Skin epidermis (tissue), 12 donors: ENCODE measurements at regions not wholly inside any gene's neighbourhood (a gene's known extent, or its start where the extent isn't known, plus 50 kb on each side); places are given as distances from the start of the nearest gene placed in this dataset.

Experiments used
- H3K27ac ChIP-seq, 21 experiments: fragments of 200-600 bp; sonication (generic) in 11 of 21; one replicate each; pipeline ENCODE4 v1.5.0; 2020; ENCODE audit warnings: mild to moderate bottlenecking in 3 of 21, inconsistent platforms in 2 of 21, moderate library complexity in 2 of 21
- H3K4me3 ChIP-seq, 7 experiments: fragments of 200-600 bp; sonication (generic) in 2 of 7; one replicate each; pipeline ENCODE4 v1.5.0; 2020; ENCODE audit warnings: inconsistent platforms in 2 of 7, mild to moderate bottlenecking in 2 of 7, moderate library complexity in 1 of 7

DNA sequence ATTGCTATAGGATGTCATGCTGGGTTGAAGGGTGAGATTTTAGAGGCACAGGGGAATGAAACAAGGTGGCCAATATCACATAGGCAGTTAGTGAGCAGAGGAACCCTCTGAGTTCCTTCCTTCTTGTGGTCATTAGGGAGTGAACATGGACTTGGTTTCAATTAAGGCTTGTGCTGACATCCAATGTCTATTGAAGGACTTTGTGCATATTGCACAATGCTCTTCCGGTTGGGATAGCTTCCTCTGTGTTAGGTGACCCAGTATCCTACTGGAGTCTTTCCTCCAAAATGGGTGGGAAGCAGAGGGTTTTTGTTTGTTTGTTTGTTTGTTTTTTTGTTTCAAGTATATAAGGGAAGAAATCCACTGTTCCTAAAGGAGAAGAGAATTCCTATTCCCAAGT, 98.5 kb downstream of the HDGFL1 start:
- no peak overlapping the region for H3K27ac ChIP-seq
- H3K4me3 ChIP-seq = no peak overlapping the region

DNA sequence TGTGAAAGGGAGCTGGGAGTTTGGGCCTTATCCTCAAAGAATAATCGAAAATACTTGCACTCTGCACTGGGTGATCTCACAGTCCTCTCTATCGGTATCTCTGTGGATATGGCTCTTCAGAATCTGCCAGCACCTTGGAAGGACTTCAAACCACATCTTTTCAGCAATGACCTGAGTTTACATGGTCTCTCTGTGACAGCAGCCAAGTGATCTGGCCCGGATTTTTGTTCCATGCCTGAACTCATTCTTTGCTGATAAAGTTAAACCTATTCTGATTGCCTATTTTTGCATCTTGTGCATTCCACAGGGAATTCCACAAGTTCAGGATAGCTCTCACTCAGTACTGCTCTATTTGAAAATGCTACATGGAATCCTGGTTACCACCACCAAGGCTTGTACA, 98.9 kb downstream of the HDGFL1 start:
- Histone ChIP-seq H3K27ac (no peak overlapping the region), H3K4me3 (no peak overlapping the region)

DNA sequence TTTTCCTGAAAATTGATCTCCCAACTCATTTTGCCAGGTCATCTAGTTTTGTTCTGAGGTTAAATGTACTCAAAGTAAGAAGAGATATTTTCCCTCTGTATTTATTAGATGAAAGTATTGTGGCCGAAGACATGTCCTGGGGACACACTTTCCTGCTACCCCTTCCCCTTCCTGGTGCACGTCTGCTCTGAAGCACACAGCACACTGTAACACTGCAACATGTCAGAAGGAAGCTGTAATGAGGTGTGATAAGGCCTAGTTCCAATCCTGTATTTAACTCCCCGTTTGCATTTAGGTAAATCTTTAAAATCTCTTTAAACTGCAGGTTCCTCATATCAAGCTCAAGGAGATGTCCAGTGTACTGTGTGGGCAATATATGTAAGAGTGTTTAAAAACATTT, 99.4 kb downstream of the HDGFL1 start:
- no peak overlapping the region for H3K4me3 ChIP-seq
- H3K27ac ChIP-seq = no peak overlapping the region

DNA sequence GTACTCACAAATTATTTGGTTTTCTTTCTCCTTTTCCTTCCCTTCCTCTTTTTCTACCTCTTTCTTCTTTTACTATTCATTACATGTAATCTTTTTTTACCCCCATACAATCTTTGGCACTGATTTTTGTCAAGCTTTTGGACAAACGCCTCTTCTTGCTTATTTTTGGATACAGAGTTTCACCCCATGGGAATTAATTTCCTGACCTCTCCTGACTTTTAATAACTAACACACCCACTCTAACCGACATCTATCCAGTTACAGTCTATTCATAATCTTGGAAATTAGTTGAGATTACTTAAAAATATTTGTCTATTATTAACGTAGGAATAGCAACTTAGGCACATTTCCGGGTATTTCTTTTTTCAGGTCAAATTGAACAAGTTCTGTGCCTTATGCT, 101.2 kb downstream of the HDGFL1 start:
- Histone ChIP-seq H3K4me3 (no peak overlapping the region), H3K27ac (no peak overlapping the region)

- no peak overlapping the region for H3K27ac ChIP-seq
- H3K4me3 ChIP-seq = no peak overlapping the region
These were observed 104.1 kb downstream of the HDGFL1 start for GRCh38 chr6:22673474-22673873.

GRCh38 chr6:22680950-22681349, 111.6 kb downstream of the HDGFL1 start:
- Histone ChIP-seq H3K27ac (no peak overlapping the region), H3K4me3 (no peak overlapping the region)

GRCh38 chr6:22681761-22682160, 112.4 kb downstream of the HDGFL1 start:
- Histone ChIP-seq H3K27ac (no peak overlapping the region), H3K4me3 (no peak overlapping the region)

- H3K4me3 ChIP-seq = no peak overlapping the region
- H3K27ac ChIP-seq = no peak overlapping the region
These were observed 113.6 kb downstream of the HDGFL1 start for GRCh38 chr6:22682979-22683378.

DNA sequence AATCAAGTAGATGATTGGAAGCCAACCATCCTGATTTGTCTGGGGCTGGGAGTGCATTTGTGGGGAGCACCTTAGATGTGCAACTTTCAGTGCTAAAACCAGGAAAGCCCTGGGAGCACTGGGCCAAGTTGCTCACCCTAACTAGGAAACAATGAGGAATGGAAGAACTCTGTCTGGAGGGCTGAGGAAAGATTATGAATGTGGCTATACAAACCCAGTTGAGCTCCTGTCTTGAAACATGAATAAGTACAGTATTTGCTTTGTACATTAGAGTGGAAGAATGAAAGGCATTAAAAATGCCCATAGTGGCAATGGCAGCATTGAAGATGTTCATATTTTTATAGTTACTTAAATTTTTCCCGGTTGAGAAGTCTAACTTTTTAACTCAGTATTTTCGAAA, 121.1 kb downstream of the HDGFL1 start:
- Histone ChIP-seq H3K27ac (no peak overlapping the region), H3K4me3 (no peak overlapping the region)

- no peak overlapping the region for H3K27ac ChIP-seq
- no peak overlapping the region for H3K4me3 ChIP-seq
These were observed 124.8 kb downstream of the HDGFL1 start for GRCh38 chr6:22694092-22694724.

DNA sequence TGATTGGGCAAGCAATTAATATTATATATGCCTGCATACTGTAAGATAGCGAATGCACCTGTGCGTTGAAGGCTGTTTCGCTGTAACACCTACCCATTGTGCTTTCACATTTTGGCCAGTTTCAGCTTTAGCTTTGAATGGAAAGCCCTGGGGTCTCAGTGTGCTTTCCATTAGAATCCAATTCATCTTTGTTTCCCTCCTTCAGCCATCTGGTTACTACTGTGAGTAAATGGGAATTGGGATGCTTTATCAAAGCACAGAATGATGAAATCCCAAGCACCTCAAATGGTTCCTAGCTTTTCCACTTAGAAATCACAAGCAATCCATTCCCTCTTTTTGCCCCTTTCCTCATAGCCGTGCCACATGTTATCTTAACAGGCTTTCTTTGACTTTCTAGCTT, 127.1 kb downstream of the HDGFL1 start:
- Histone ChIP-seq H3K27ac (no peak overlapping the region), H3K4me3 (no peak overlapping the region)

- H3K27ac ChIP-seq = no peak overlapping the region
- H3K4me3 ChIP-seq = no peak overlapping the region
These were observed 127.9 kb downstream of the HDGFL1 start for GRCh38 chr6:22697306-22697705.

DNA sequence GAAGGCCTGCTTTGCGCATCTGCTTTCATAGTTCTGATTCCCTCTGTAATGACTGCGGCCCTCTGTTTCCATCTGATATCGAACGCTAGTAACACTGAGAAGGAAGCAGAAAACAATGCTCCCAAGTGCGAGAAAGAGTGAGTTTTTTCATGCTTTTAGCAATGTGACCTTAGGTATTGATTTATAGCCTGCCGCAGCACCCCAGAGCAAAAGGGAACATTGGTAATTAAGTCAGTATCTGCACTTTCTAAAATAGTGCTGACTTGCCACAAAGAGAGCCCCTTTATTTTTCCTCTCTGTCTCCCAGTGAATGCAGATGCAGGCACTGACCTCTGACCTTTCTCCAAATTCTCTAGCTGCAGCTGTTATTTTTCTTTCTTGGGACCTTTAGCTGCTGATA, 129.8 kb downstream of the HDGFL1 start:
- no peak overlapping the region for H3K4me3 ChIP-seq
- no peak overlapping the region for H3K27ac ChIP-seq

GRCh38 chr6:22706651-22707050, 137.3 kb downstream of the HDGFL1 start:
- Histone ChIP-seq H3K27ac (no peak overlapping the region), H3K4me3 (no peak overlapping the region)

DNA sequence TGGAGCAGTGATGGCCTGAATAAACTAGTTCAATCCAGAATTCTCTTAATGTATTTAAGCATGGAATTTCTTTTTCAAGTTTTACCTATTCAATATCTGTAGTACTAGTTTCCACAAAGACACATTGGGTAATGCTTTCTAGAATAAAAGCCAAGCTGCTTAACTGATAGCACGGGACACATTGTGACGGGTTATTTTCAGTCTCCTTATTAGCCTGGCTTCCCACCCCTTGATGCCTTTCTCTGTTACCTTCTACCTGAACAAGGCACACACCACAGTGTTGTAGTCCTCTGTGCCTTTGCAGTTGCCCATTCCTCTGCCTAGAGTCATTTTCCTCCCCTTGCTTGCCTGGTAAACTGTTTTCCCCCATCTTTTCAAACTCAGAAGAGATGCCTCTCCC, 139.1 kb downstream of the HDGFL1 start:
- no peak overlapping the region for H3K4me3 ChIP-seq
- no peak overlapping the region for H3K27ac ChIP-seq

- no peak overlapping the region for H3K4me3 ChIP-seq
- peak overlapping the region in 1 of 21 experiments; percentile 53 for H3K27ac ChIP-seq
These were observed 140.4 kb downstream of the HDGFL1 start for GRCh38 chr6:22709803-22710202.

- Histone ChIP-seq H3K4me3 (no peak overlapping the region), H3K27ac (no peak overlapping the region)
These were observed 147.4 kb downstream of the HDGFL1 start for GRCh38 chr6:22716721-22717120.

- Histone ChIP-seq H3K27ac (no peak overlapping the region), H3K4me3 (no peak overlapping the region)
These were observed 148.5 kb downstream of the HDGFL1 start for GRCh38 chr6:22717915-22718314.

DNA sequence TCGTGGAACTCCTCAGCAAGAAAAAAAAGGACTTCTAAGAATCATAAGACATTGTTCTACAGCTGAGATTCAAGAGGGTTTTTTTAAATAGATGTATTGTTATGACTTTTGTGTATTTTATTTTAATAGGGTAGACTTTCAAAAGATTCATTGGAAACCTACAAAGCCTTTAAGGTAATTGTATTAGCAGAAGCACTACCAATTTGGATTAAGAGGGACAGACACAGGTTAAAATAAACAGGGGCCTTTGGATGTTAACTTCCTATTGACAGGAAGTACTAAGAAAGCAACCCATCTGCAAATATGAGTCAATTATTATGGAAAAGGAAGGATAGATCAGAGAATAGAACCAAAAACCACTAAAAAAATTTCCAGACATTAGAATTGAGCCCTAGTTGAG, 153.5 kb downstream of the HDGFL1 start:
- Histone ChIP-seq H3K4me3 (no peak overlapping the region), H3K27ac (no peak overlapping the region)

- H3K4me3 ChIP-seq = no peak overlapping the region
- no peak overlapping the region for H3K27ac ChIP-seq
These were observed 157.6 kb downstream of the HDGFL1 start for GRCh38 chr6:22726966-22727365.

GRCh38 chr6:22727710-22728109, 158.3 kb downstream of the HDGFL1 start:
- no peak overlapping the region for H3K4me3 ChIP-seq

DNA sequence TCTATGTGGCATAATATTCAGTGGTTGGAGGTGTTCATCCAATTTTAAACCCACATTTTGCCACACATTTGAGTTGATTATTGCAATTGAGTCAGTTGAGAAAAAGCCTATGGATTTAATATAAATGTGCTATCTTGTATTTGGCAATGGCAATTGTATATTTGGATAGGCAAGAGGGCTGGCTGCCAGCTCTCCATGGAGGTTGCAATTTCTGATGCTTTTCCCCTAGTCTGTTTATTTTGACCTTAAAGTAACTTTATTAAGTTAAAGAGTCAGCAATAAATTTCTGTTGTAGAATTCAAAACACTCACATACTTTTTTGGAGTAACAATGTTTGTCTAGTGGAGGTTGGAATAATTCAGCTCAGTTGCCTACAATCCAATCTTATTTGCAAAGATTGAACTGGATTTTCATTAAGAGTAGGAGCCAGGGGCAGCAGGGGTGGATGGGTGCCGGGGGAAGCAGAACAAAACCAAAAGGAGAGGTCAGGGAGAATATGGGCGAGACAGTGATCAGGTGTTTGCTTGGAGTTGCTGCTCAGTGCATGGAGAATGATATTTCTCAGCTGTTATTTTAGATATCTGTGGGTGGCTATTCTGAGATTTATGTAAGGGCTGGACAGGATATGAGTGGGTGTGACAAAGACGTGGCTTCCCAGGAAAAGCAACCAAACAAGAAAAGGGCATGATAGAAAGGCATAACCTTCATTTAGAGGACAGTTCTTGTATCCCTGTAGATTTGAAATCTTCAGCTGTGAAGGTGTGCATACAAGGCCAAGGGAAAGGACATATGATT, 163.0 kb downstream of the HDGFL1 start:
- Histone ChIP-seq H3K27ac (no peak overlapping the region), H3K4me3 (no peak overlapping the region)

More at GRCh38 chr6:22727710-22728109, 158.3 kb downstream of the HDGFL1 start:
- no peak overlapping the region for H3K27ac ChIP-seq
